Left lung (tissue), 4 donors: ENCODE measurements at regions not wholly inside any gene's neighbourhood (a gene's known extent, or its start where the extent isn't known, plus 50 kb on each side); places are given as distances from the start of the nearest gene placed in this dataset.

Experiments used
- ATAC-seq: fragments of 200-7000 bp; cut with Tn5 transposase; one replicate; pipeline ENCODE4 v1.9.1; 2020; ENCODE audit warnings: moderate library complexity
- DNase-seq, 4 donors: peaks; one replicate each; pipeline ENCODE4 v3.0.0-alpha.2; 2013 to 2020
- H3K27ac ChIP-seq, 2 donors: fragments of 200-600 bp; sonication (generic) in 1 of 2; one replicate each; pipeline versions ENCODE4 v1.5.0 to v1.8.0; 2020 to 2021
- H3K27me3 ChIP-seq, 2 donors: fragments of 200-600 bp; sonication (generic) in 1 of 2; one replicate each; pipeline versions ENCODE4 v1.5.0 to v1.8.0; 2020 to 2021
- H3K36me3 ChIP-seq, 2 donors: fragments of 200-600 bp; sonication (generic) in 1 of 2; one replicate each; pipeline versions ENCODE4 v1.5.0 to v1.8.0; 2020 to 2021
- H3K4me1 ChIP-seq, 2 donors: fragments of 200-600 bp; one replicate each; pipeline ENCODE4 v1.8.0; 2021
- H3K4me3 ChIP-seq, 2 donors: fragments of 200-600 bp; sonication (generic) in 1 of 2; one replicate each; pipeline versions ENCODE4 v1.5.0 to v1.8.0; 2020 to 2021; ENCODE audit warnings: mild to moderate bottlenecking in 1 of 2
- H3K9me3 ChIP-seq, 2 donors: fragments of 200-600 bp; sonication (generic) in 1 of 2; one replicate each; pipeline versions ENCODE4 v1.5.0 to v1.8.0; 2020 to 2021
- intact Hi-C, 2 donors: fragments of 100-400 bp; cut with DNase I; formaldehyde crosslinking; loops; one replicate each; pipeline versions ENCODE4 v1.11.2 to v1.14.2; 2022
- TF ChIP-seq, protein P1 (sequence below), 2 donors: fragments of 200-600 bp; sonication (generic) in 1 of 2; IDR thresholded peaks; one replicate each; pipeline versions ENCODE4 v1.5.0 to v1.8.0; 2021; ENCODE audit warnings: antibody characterized with exemption in 2 of 2
- donor health status: DM: no; HTN: yes; CAD: no.
- donor health status: DM: no; HTN: no; CAD: no.

DNA sequence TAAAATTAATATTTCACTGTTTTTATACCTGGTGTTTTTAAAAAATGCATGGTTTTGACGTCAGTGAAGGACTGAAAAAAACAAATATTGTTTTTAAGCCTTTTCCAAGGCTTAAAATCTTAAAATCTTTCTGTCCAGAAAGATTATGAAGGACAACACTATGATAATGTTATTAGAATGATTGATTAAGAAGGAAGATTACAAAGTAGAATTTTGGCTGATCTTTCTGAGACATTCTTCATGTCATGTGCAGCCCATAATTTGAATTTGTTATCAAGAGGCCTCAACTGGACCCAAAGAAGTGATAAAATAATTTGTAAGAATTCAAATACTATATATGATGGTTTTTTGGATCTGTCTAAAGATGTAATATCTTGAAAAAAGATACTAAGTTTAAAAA, 584.4 kb upstream of the CXADR start:
- no peak for ATAC-seq

DNA sequence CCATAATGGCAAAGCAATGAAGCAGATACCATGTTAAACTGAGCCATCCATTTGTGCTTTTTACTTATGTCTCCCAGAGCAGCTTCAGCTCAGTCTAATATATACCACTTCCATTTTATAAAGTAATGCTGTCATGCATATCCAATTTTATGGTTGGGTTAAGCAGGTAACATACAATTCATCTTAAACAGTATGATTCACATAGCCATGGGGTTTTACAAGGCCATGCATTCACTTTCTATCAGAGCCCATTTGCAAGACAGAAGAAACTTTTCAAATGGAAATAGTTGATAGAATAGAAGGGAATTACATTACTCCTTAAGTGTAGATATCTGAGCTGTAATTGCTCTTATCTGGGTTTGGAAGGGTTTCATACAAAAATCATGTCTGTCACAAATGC, 580.5 kb upstream of the CXADR start:
- Histone ChIP-seq H3K9me3 (peaks cover 0 to 7% of the 10 kb centered on the region in 2 donors), H3K27me3 (no peaks in the 10 kb centered on the region), H3K27ac (no peak overlapping the region), H3K36me3 (no peaks in the 10 kb centered on the region), H3K4me3 (no peak overlapping the region), H3K4me1 (no peaks in the 10 kb centered on the region)
- TF ChIP-seq, protein P1, sequence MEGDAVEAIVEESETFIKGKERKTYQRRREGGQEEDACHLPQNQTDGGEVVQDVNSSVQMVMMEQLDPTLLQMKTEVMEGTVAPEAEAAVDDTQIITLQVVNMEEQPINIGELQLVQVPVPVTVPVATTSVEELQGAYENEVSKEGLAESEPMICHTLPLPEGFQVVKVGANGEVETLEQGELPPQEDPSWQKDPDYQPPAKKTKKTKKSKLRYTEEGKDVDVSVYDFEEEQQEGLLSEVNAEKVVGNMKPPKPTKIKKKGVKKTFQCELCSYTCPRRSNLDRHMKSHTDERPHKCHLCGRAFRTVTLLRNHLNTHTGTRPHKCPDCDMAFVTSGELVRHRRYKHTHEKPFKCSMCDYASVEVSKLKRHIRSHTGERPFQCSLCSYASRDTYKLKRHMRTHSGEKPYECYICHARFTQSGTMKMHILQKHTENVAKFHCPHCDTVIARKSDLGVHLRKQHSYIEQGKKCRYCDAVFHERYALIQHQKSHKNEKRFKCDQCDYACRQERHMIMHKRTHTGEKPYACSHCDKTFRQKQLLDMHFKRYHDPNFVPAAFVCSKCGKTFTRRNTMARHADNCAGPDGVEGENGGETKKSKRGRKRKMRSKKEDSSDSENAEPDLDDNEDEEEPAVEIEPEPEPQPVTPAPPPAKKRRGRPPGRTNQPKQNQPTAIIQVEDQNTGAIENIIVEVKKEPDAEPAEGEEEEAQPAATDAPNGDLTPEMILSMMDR (IDR thresholded peaks at IDR 0.05) = no peak
- DNase-seq (no peak), ATAC-seq (no peak)
- intact Hi-C loops = no loop called here

More for the DNA sequence above, 584.4 kb upstream of the CXADR start:
- Histone ChIP-seq H3K27me3 (no peaks in the 10 kb centered on the region), H3K4me1 (no peaks in the 10 kb centered on the region), H3K9me3 (no peaks in the 10 kb centered on the region), H3K4me3 (no peak overlapping the region), H3K27ac (no peak overlapping the region), H3K36me3 (no peaks in the 10 kb centered on the region)
- TF ChIP-seq, protein P1 (IDR thresholded peaks at IDR 0.05) = no peak
- no peak for DNase-seq
- intact Hi-C loops = no loop called here

DNA sequence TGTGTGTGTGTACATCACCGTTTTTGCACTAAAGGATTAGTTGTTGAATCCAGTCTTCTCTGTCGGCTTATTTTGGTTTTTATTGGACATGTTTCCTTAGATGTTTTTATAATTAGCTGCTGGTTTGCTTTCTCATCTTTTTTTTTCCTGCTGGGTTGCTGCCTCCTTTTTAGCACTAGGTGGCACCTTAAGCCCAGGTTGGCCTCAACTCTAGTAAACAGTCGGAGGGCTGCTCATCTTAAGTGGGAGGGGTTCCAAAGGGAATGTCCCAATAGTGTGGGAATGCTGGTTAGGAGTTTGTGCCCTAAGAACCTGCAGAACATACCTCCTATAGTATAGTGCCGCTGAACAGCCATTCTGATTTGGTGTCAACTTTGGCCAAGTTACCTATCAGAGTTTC, 570.1 kb upstream of the CXADR start:
- no peaks in the 10 kb centered on the region for H3K4me1 ChIP-seq
- H3K36me3 ChIP-seq = no peaks in the 10 kb centered on the region
- TF ChIP-seq, protein P1 (IDR thresholded peaks at IDR 0.05) = no peak
- peaks cover 0 to 24% of the 10 kb centered on the region in 2 donors for H3K9me3 ChIP-seq
- intact Hi-C loops = no loop called here
- no peak overlapping the region for H3K4me3 ChIP-seq
- DNase-seq (no peak), ATAC-seq (no peak)
- no peak overlapping the region for H3K27ac ChIP-seq
- no peaks in the 10 kb centered on the region for H3K27me3 ChIP-seq

DNA sequence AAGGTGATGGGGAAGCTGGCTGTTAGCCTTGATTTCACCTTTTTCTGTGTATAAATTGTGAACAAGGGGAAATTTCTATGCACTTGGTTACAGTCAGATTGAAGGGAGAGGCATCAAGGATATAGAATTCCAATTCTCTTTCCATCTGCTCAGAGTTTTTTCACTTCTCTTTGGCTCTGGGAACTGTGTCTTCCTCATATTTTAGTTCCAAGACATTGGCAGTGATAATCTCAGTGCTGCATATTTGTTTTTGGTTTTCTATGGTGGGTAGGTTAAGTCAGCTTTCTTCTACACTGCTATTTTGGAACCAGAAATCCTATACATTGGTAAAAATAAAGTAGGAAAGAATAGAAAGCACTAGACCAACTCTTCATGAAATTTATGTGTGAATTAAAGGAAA, 569.6 kb upstream of the CXADR start:
- intact Hi-C loops = no loop called here
- H3K4me1 ChIP-seq = no peaks in the 10 kb centered on the region

DNA sequence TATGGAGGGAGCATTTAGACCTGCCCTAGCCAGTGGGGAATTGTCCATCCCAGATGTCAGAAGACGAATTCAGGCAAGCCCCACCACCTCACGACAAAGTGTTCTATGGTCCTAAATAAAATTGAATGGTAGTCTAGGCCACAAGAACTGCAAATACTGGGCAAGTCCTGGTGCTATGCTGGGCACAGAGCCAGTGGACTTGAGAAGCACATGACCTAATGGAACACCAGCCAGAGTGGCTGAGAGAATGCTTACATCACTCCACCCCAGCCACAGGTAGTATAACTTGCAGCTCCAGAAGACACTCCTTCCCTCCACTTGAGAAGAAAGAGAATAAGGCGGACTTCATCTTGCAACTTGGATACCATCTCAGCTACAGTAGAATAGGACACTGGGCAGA, 567.3 kb upstream of the CXADR start:
- ATAC-seq (no peak), DNase-seq (no peak)
- intact Hi-C loops = no loop called here
- Histone ChIP-seq H3K4me1 (no peaks in the 10 kb centered on the region), H3K27me3 (no peaks in the 10 kb centered on the region), H3K27ac (no peak overlapping the region), H3K36me3 (no peaks in the 10 kb centered on the region), H3K9me3 (peaks cover 0 to 27% of the 10 kb centered on the region in 2 donors), H3K4me3 (no peak overlapping the region)
- TF ChIP-seq, protein P1 (IDR thresholded peaks at IDR 0.05) = no peak

More for the DNA sequence above, 569.6 kb upstream of the CXADR start:
- no peaks in the 10 kb centered on the region for H3K27me3 ChIP-seq
- TF ChIP-seq, protein P1 (IDR thresholded peaks at IDR 0.05) = no peak
- peaks cover 0 to 24% of the 10 kb centered on the region in 2 donors for H3K9me3 ChIP-seq
- H3K36me3 ChIP-seq = no peaks in the 10 kb centered on the region
- DNase-seq (no peak), ATAC-seq (no peak)
- no peak overlapping the region for H3K27ac ChIP-seq
- H3K4me3 ChIP-seq = no peak overlapping the region
